HEK293T (cell line): ENCODE measurements at regions not wholly inside any gene's neighbourhood (a gene's known extent, or its start where the extent isn't known, plus 50 kb on each side); places are given as distances from the start of the nearest gene placed in this dataset.
"Not testable (repeated sequence)": the region's sequence is repeated elsewhere in the genome, so short reads cannot be mapped to it uniquely, and the experiment has no call there.

Experiments
- CTCF ChIA-PET: fragments of 350-600 bp; formaldehyde crosslinking; extraction: SDS; loops from one replicate; lab custom pipeline; 2021; ENCODE audit warnings: antibody characterized with exemption, inconsistent platforms; lab: Yijun Ruan, JAX
- POLR2A ChIA-PET: fragments of 350-600 bp; formaldehyde crosslinking; extraction: SDS; loops from one replicate; lab custom pipeline; 2020; ENCODE audit warnings: antibody characterized with exemption, inconsistent platforms; lab: Yijun Ruan, JAX
- DNase-seq: peaks from one replicate; pipeline ENCODE4 v3.0.0; 2012; ENCODE audit warnings: mixed read lengths; ENCODE audit errors: extremely low spot score
- ARNT ChIP-seq: fragments of 450-650 bp; IDR thresholded peaks from 2 replicates; pipeline ENCODE4 v1.6.1; 2017; ENCODE audit warnings: mild to moderate bottlenecking
- BHLHE40 ChIP-seq: fragments of 450-650 bp; IDR thresholded peaks from 2 replicates; pipeline ENCODE4 v1.6.1; 2016; ENCODE audit warnings: mild to moderate bottlenecking, moderate library complexity, borderline replicate concordance
- CTBP1 ChIP-seq: fragments of 450-650 bp; IDR thresholded peaks from 2 replicates; pipeline ENCODE4 v1.6.1; 2016; ENCODE audit warnings: borderline replicate concordance
- ELF4 ChIP-seq: fragments of 450-650 bp; IDR thresholded peaks from 2 replicates; pipeline ENCODE4 v1.6.1; 2017; ENCODE audit warnings: antibody characterized with exemption
- FOXA1 ChIP-seq: fragments of 450-650 bp; IDR thresholded peaks from 2 replicates; pipeline ENCODE4 v1.6.1; 2016; ENCODE audit warnings: mild to moderate bottlenecking
- FOXK2 ChIP-seq: fragments of 450-650 bp; IDR thresholded peaks from 2 replicates; pipeline ENCODE4 v1.6.1; 2016; ENCODE audit warnings: mild to moderate bottlenecking
- FOXM1 ChIP-seq: fragments of 450-650 bp; IDR thresholded peaks from 2 replicates; pipeline ENCODE4 v1.6.1; 2017; ENCODE audit warnings: mild to moderate bottlenecking, borderline replicate concordance
- HDGF ChIP-seq: fragments of 450-650 bp; IDR thresholded peaks from 2 replicates; pipeline ENCODE4 v1.6.1; 2017; ENCODE audit warnings: antibody characterized with exemption, borderline replicate concordance
- L3MBTL2 ChIP-seq: fragments of 450-650 bp; conservative IDR thresholded peaks from 2 replicates; pipeline ENCODE4 v1.6.1; 2016; ENCODE audit warnings: mild to moderate bottlenecking
- LEF1 ChIP-seq: fragments of 450-650 bp; IDR thresholded peaks from 2 replicates; pipeline ENCODE4 v1.6.1; 2017; ENCODE audit warnings: mild to moderate bottlenecking, borderline replicate concordance
- NFRKB ChIP-seq: fragments of 450-650 bp; IDR thresholded peaks from 2 replicates; pipeline ENCODE4 v1.6.1; 2016; ENCODE audit warnings: mild to moderate bottlenecking, moderate library complexity
- SP1 ChIP-seq: fragments of 450-650 bp; IDR thresholded peaks from 2 replicates; pipeline ENCODE4 v1.6.1; 2017
- SUZ12 ChIP-seq: fragments of 450-650 bp; IDR thresholded peaks from 2 replicates; pipeline ENCODE4 v1.6.1; 2016; ENCODE audit warnings: mild to moderate bottlenecking
- TARDBP ChIP-seq: fragments of 450-650 bp; IDR thresholded peaks from 2 replicates; pipeline ENCODE4 v1.6.1; 2016
- ZNF384 ChIP-seq: fragments of 450-650 bp; IDR thresholded peaks from 2 replicates; pipeline ENCODE4 v1.6.1; 2016
- TF ChIP-seq, protein P1 (sequence below): fragments of 450-650 bp; IDR thresholded peaks from 2 replicates; pipeline ENCODE4 v1.6.1; 2016

GRCh38 chr12:76971216-76971879 is 92.5 kb upstream of the CSRP2 start:
- CTCF ChIA-PET, POLR2A ChIA-PET: not testable (repeated sequence)

DNA sequence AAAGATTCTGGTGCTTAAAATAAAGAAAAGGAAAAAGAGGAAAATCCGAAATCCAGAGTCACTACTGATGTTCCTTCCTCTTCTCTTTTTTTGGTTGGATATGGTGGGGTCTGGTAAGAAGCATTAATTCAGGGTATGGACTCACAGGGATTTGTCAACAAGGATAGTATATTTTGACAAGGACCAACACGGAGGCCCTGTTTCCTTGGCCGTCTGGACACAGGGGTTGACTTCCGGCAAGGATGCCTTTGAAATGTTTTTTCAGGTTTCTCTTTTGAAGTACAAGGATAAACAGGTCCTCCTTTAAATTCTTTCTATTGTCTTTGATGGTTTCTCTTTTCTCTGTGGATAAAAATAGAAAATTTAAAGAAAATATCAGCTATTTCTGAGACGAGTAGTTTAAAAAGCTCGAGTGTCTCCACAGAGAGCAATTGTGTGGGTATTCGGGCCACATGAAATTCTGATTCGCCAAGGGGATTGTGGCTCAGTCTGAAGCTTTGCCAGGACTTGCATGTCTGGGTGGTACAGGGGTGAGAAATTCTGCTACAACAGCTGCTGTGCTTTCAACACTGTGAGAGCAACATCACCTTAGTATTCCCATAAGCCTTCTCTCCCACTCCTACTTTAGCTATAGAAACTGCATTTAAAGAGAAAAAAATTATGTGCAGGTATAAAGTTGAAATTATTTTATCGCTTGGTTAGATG is 88.5 kb upstream of the CSRP2 start:
- ChIA-PET CTCF (no interaction called here), POLR2A (no interaction called here)
- TF ChIP-seq SUZ12, result no peak
- TF ChIP-seq SP1, result no peak
- TF ChIP-seq ZNF384, result no peak
- TF ChIP-seq FOXA1, result no peak
- TF ChIP-seq BHLHE40, result no peak
- no peak for TF ChIP-seq FOXM1
- TF ChIP-seq NFRKB, result no peak
- no peak for TF ChIP-seq LEF1
- no peak for TF ChIP-seq HDGF
- TF ChIP-seq, protein P1, sequence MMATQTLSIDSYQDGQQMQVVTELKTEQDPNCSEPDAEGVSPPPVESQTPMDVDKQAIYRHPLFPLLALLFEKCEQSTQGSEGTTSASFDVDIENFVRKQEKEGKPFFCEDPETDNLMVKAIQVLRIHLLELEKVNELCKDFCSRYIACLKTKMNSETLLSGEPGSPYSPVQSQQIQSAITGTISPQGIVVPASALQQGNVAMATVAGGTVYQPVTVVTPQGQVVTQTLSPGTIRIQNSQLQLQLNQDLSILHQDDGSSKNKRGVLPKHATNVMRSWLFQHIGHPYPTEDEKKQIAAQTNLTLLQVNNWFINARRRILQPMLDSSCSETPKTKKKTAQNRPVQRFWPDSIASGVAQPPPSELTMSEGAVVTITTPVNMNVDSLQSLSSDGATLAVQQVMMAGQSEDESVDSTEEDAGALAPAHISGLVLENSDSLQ, result no peak
- TF ChIP-seq CTBP1, result no peak
- TF ChIP-seq FOXK2, result no peak
- TF ChIP-seq ARNT, result no peak
- no peak for DNase-seq

More at GRCh38 chr12:76971216-76971879, 92.5 kb upstream of the CSRP2 start:
- not testable (repeated sequence) for DNase-seq

GRCh38 chr12:76964784-76965571 is 86.2 kb upstream of the CSRP2 start:
- POLR2A ChIA-PET, result no interaction called here
- TF ChIP-seq L3MBTL2 (no peak), TARDBP (no peak), FOXK2 (no peak), ZNF384 (no peak), NFRKB (no peak), CTBP1 (no peak), BHLHE40 (no peak), SP1 (no peak), HDGF (no peak), LEF1 (no peak), SUZ12 (no peak), ELF4 (no peak), FOXM1 (no peak), FOXA1 (no peak), ARNT (no peak)
- TF ChIP-seq, protein P1, result no peak
- no peak for DNase-seq
- CTCF ChIA-PET, result no interaction called here

DNA sequence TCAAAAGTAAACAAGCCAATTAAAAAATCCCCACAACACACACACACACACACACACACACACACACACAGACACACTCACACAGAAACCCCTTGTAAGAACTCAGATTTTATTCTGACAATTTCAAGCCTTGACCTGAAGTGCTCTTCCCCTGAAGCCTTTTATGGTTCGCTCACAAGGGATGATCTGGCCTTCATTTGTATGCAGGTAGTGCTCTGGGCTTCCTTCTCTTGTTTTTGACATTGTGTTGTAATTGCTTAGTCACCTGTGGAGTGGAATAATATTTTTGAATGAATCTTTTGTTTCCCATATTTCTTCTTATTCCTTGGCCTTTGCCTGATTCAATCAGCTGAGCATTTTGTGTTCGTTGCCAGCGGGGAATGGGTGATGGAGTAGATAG is 83.3 kb upstream of the CSRP2 start:
- ChIA-PET CTCF (no interaction called here), POLR2A (no interaction called here)
- TF ChIP-seq ZNF384, result no peak
- TF ChIP-seq BHLHE40, result no peak
- no peak for TF ChIP-seq NFRKB
- no peak for TF ChIP-seq ARNT
- TF ChIP-seq CTBP1, result no peak
- TF ChIP-seq, protein P1, result no peak
- TF ChIP-seq L3MBTL2, result no peak
- TF ChIP-seq FOXK2, result no peak
- no peak for TF ChIP-seq FOXM1
- TF ChIP-seq TARDBP, result no peak
- no peak for TF ChIP-seq LEF1
- no peak for TF ChIP-seq SUZ12
- DNase-seq, result no peak

DNA sequence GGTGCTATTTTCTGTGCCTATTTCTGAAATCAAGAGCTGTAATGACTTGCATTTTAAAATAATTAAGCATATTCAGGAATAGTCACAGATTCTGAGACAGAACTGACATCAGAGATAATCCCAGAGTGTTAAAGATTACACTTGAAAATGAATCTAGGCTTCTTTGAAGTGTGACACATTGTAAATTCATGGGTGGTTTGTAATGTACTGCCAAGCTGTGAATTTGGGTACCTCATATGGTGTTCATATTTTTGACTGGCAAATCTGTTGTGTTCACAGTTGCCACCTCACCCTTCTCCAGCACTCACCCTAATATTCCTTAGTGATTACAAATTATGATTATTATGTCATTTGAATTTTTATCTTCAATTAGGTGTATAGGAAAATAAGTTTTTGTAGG is 78.5 kb upstream of the CSRP2 start:
- CTCF ChIA-PET, result interaction anchor here (0.7 kb wide), 1 partner anchor 198 kb away, joined by 3 read pairs; no protein-coding TSS in a partner anchor
- POLR2A ChIA-PET, result no interaction called here
- no peak for DNase-seq
- no peak for TF ChIP-seq BHLHE40
- TF ChIP-seq NFRKB, result no peak
- TF ChIP-seq TARDBP, result no peak
- no peak for TF ChIP-seq ELF4
- TF ChIP-seq FOXK2, result no peak
- no peak for TF ChIP-seq FOXM1
- no peak for TF ChIP-seq CTBP1
- no peak for TF ChIP-seq L3MBTL2
- TF ChIP-seq SP1, result no peak
- no peak for TF ChIP-seq FOXA1
- TF ChIP-seq ARNT, result no peak
- TF ChIP-seq HDGF, result no peak
